ENCODE measurements at regions not wholly inside any gene's neighbourhood (a gene's known extent, or its start where the extent isn't known, plus 50 kb on each side); places are given as distances from the start of the nearest gene placed in this dataset.

GRCh38 chr1:72930528-72930927 lies 648.2 kb upstream of the NEGR1 start:
- DNase-seq (ENCODE audit: low read depth) = no peak
- no peak for TF ChIP-seq CTCF (IDR thresholded peaks at IDR 0.05; ENCODE audit: low read length, missing control alignments)

GRCh38 chr1:72918940-72919339 lies 636.6 kb upstream of the NEGR1 start:
- DNase-seq (ENCODE audit: low read depth) = no peak
- TF ChIP-seq CTCF (IDR thresholded peaks at IDR 0.05; ENCODE audit: low read length, missing control alignments) = no peak
- no peak overlapping the region for H3K4me3 ChIP-seq (replicated peaks; ENCODE audit: low read depth, low read length)

More at GRCh38 chr1:72930528-72930927, 648.2 kb upstream of the NEGR1 start:
- no peak overlapping the region for H3K4me3 ChIP-seq (replicated peaks; ENCODE audit: low read depth, low read length)

- no peak for TF ChIP-seq CTCF (IDR thresholded peaks at IDR 0.05; ENCODE audit: low read length, missing control alignments)
- no peak for DNase-seq (ENCODE audit: low read depth)
- no peak overlapping the region for H3K4me3 ChIP-seq (replicated peaks; ENCODE audit: low read depth, low read length)
Observed at GRCh38 chr1:72917920-72918319, 635.6 kb upstream of the NEGR1 start.

GRCh38 chr1:72915581-72915980 lies 633.2 kb upstream of the NEGR1 start:
- no peak for DNase-seq (ENCODE audit: low read depth)
- H3K4me3 ChIP-seq (replicated peaks; ENCODE audit: low read depth, low read length) = no peak overlapping the region
- no peak for TF ChIP-seq CTCF (IDR thresholded peaks at IDR 0.05; ENCODE audit: low read length, missing control alignments)

- no peak for DNase-seq (ENCODE audit: low read depth)
- no peak for TF ChIP-seq CTCF (IDR thresholded peaks at IDR 0.05; ENCODE audit: low read length, missing control alignments)
- H3K4me3 ChIP-seq (replicated peaks; ENCODE audit: low read depth, low read length) = no peak overlapping the region
Observed at GRCh38 chr1:72911656-72912055, 629.3 kb upstream of the NEGR1 start.

- no peak for TF ChIP-seq CTCF (IDR thresholded peaks at IDR 0.05; ENCODE audit: low read length, missing control alignments)
- no peak overlapping the region for H3K4me3 ChIP-seq (replicated peaks; ENCODE audit: low read depth, low read length)
- DNase-seq (ENCODE audit: low read depth) = no peak
Observed at GRCh38 chr1:72896256-72896655, 613.9 kb upstream of the NEGR1 start.

- no peak for TF ChIP-seq CTCF (IDR thresholded peaks at IDR 0.05; ENCODE audit: low read length, missing control alignments)
- DNase-seq (ENCODE audit: low read depth) = peak; percentile 11
- H3K4me3 ChIP-seq (replicated peaks; ENCODE audit: low read depth, low read length) = no peak overlapping the region
Observed at GRCh38 chr1:72892461-72892860, 610.1 kb upstream of the NEGR1 start.

Measured in fibroblast of pulmonary artery (primary cell).